ENCODE measurements at regions not wholly inside any gene's neighbourhood (a gene's known extent, or its start where the extent isn't known, plus 50 kb on each side); places are given as distances from the start of the nearest gene placed in this dataset.
A peak's percentile ranks its signal among the peaks of the same experiment; 100 is the strongest.

DNA sequence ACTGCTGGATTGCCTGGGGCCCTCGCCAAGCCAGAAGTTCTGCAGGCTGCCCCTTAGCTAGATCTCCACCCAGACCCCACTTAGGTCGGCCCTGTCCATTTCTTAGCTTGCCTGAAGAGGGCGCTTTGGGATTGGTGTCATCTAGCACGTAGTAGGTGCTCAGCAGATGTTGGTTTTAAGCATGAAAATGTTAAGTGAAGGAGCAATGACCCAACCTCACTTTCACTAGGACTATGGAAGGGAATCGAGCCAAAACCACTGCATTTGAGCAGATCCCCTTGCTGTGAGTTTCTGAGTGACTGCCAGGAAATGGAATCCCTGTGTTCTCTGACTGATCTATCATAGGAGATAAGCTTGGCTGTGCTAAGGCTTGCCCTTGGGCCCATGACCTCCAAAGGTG lies 131.7 kb upstream of the EEPD1 start:
- TF ChIP-seq ZNF274 (IDR thresholded peaks at IDR 0.05; ENCODE audit: low read depth, low read length) (no peak), SUZ12 (IDR thresholded peaks at IDR 0.05; ENCODE audit: extremely low read depth, insufficient read depth, insufficient read length) (no peak), YY1 (IDR thresholded peaks at IDR 0.05; ENCODE audit: insufficient read depth, insufficient read length) (no peak)
- H3K36me3 ChIP-seq (ENCODE audit: insufficient read depth, insufficient read length, low read length), result no peaks in the 10 kb centered on the region
- no peak overlapping the region for H3K9ac ChIP-seq (ENCODE audit: insufficient read length, low read depth)
- H3K27me3 ChIP-seq (ENCODE audit: insufficient read depth, insufficient read length), result peaks cover 2% of the 10 kb centered on the region
- peak; percentile 55 for DNase-seq (ENCODE audit: low read depth, low spot score)
- peaks cover 2% of the 10 kb centered on the region for H3K4me1 ChIP-seq (ENCODE audit: insufficient read depth, insufficient read length)
- H3K4me3 ChIP-seq (ENCODE audit: insufficient read length, low read depth), result no peak overlapping the region
- no peaks in the 10 kb centered on the region for H3K9me3 ChIP-seq (ENCODE audit: insufficient read depth, low read length)

DNA sequence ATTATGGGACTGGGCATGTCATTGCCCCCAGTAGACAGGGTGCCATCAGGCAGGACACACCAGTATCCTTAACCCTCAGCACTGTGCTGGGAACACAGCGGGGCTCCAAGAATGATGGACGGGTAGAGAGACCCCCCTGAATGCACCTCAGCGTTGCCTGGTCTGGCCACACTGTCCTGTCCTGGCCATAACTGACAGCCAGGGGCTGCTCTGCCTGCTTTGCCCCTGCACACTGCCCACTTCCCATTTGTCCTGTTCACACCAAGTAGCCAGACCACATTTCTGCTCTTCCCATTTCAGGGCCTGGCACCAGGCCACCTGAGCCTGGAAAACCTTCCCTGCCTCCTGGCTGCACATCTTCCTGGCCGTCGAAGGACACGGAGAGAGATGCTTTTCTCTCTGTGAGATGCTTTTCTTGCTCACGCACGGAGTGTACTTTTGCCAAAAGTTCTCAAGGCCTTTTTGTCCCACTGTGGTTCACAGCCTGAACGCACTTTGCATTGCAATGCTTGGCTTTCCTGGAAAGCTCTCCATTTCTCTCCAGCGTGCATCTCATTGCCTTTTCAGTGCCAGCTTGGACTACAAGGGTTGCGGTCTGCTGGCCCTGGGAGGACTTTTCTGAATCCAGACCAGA lies 131.0 kb upstream of the EEPD1 start:
- no peak for TF ChIP-seq ZNF274 (IDR thresholded peaks at IDR 0.05; ENCODE audit: low read depth, low read length)
- no peak for TF ChIP-seq SUZ12 (IDR thresholded peaks at IDR 0.05; ENCODE audit: extremely low read depth, insufficient read depth, insufficient read length)
- no peak for TF ChIP-seq YY1 (IDR thresholded peaks at IDR 0.05; ENCODE audit: insufficient read depth, insufficient read length)
- Histone ChIP-seq H3K4me1 (ENCODE audit: insufficient read depth, insufficient read length) (peaks cover 2% of the 10 kb centered on the region), H3K9me3 (ENCODE audit: insufficient read depth, low read length) (no peaks in the 10 kb centered on the region), H3K27me3 (ENCODE audit: insufficient read depth, insufficient read length) (peaks cover 2% of the 10 kb centered on the region), H3K4me3 (ENCODE audit: insufficient read length, low read depth) (no peak overlapping the region), H3K9ac (ENCODE audit: insufficient read length, low read depth) (no peak overlapping the region), H3K36me3 (ENCODE audit: insufficient read depth, insufficient read length, low read length) (no peaks in the 10 kb centered on the region)
- DNase-seq (ENCODE audit: low read depth, low spot score), result no peak

DNA sequence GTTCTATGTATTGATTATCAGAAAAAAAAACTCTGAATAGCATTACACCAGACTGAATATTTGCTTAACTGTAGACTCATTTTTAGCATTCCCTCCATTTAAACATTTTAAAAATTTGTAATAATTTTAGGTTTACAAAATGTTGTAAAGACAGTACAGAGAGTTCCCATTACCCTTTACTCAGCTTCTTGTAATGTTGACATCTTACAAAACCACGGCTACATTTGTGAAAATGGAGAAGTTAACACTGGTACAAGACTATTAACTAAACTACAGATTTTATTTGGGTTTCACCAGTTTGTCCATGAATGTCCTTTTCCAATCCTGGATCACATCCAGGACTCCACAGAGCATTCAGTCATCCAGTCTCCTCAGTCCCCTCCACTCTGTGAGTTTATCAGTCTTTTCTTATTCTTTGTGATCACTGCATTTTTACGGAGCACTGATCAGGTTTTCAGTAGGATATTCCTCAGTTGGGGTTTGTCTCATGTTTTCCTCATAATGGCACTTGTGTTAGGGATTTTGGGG lies 130.0 kb upstream of the EEPD1 start:
- Histone ChIP-seq H3K9me3 (ENCODE audit: insufficient read depth, low read length) (no peaks in the 10 kb centered on the region), H3K36me3 (ENCODE audit: insufficient read depth, insufficient read length, low read length) (no peaks in the 10 kb centered on the region), H3K27me3 (ENCODE audit: insufficient read depth, insufficient read length) (peaks cover 2% of the 10 kb centered on the region), H3K9ac (ENCODE audit: insufficient read length, low read depth) (no peak overlapping the region), H3K4me1 (ENCODE audit: insufficient read depth, insufficient read length) (peaks cover 2% of the 10 kb centered on the region), H3K4me3 (ENCODE audit: insufficient read length, low read depth) (no peak overlapping the region)
- no peak for DNase-seq (ENCODE audit: low read depth, low spot score)
- TF ChIP-seq SUZ12 (IDR thresholded peaks at IDR 0.05; ENCODE audit: extremely low read depth, insufficient read depth, insufficient read length) (no peak), YY1 (IDR thresholded peaks at IDR 0.05; ENCODE audit: insufficient read depth, insufficient read length) (no peak), ZNF274 (IDR thresholded peaks at IDR 0.05; ENCODE audit: low read depth, low read length) (no peak)

DNA sequence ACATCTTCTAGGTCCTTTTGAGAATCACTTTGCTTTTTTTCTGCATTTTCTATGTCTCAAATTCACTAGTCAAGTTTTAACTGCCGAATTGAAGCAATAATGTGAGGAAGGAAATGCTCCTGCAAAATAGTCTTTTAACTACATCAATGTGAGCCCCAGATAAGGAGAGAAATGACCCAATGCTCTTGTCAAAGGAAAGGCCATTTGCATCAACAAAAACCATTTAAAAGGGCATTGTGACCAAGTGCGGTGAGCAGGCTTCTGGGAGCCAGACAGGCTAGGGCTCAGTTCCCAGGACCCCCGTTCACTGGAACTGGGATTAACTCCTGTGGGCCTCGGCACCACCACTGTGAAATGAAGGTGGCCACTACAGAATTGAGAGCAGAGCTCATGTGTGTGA lies 127.9 kb upstream of the EEPD1 start:
- Histone ChIP-seq H3K9me3 (ENCODE audit: insufficient read depth, low read length) (no peaks in the 10 kb centered on the region), H3K4me3 (ENCODE audit: insufficient read length, low read depth) (no peak overlapping the region), H3K9ac (ENCODE audit: insufficient read length, low read depth) (no peak overlapping the region), H3K27me3 (ENCODE audit: insufficient read depth, insufficient read length) (no peaks in the 10 kb centered on the region), H3K4me1 (ENCODE audit: insufficient read depth, insufficient read length) (peaks cover 6% of the 10 kb centered on the region), H3K36me3 (ENCODE audit: insufficient read depth, insufficient read length, low read length) (no peaks in the 10 kb centered on the region)
- no peak for DNase-seq (ENCODE audit: low read depth, low spot score)
- TF ChIP-seq YY1 (IDR thresholded peaks at IDR 0.05; ENCODE audit: insufficient read depth, insufficient read length) (no peak), ZNF274 (IDR thresholded peaks at IDR 0.05; ENCODE audit: low read depth, low read length) (no peak), SUZ12 (IDR thresholded peaks at IDR 0.05; ENCODE audit: extremely low read depth, insufficient read depth, insufficient read length) (no peak)

DNA sequence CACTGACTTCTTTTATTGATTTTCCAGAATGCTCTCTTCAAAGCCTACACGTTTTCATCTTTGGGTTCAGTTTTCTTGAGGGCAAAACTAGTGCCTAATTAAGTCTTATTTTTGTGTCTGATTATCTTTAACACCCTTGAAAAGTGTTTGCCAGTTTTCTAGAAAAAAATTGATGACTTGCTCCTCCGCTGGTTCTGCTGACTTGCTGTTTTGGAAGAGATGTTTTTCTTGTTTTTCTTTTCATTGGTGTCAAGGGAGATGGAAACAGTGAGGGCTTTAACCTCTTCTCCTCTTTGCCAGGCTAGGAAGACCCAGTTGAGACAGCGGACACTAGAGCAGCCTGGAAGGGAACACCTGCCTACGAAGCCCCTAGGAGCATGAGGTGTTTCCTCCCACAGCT lies 123.7 kb upstream of the EEPD1 start:
- no peaks in the 10 kb centered on the region for H3K9me3 ChIP-seq (ENCODE audit: insufficient read depth, low read length)
- TF ChIP-seq SUZ12 (IDR thresholded peaks at IDR 0.05; ENCODE audit: extremely low read depth, insufficient read depth, insufficient read length), result no peak
- TF ChIP-seq YY1 (IDR thresholded peaks at IDR 0.05; ENCODE audit: insufficient read depth, insufficient read length), result no peak
- no peak for TF ChIP-seq ZNF274 (IDR thresholded peaks at IDR 0.05; ENCODE audit: low read depth, low read length)
- no peaks in the 10 kb centered on the region for H3K36me3 ChIP-seq (ENCODE audit: insufficient read depth, insufficient read length, low read length)
- no peak overlapping the region for H3K9ac ChIP-seq (ENCODE audit: insufficient read length, low read depth)
- peaks cover 6% of the 10 kb centered on the region for H3K4me1 ChIP-seq (ENCODE audit: insufficient read depth, insufficient read length)
- H3K4me3 ChIP-seq (ENCODE audit: insufficient read length, low read depth), result no peak overlapping the region
- no peak for DNase-seq (ENCODE audit: low read depth, low spot score)
- H3K27me3 ChIP-seq (ENCODE audit: insufficient read depth, insufficient read length), result peaks cover 3% of the 10 kb centered on the region

DNA sequence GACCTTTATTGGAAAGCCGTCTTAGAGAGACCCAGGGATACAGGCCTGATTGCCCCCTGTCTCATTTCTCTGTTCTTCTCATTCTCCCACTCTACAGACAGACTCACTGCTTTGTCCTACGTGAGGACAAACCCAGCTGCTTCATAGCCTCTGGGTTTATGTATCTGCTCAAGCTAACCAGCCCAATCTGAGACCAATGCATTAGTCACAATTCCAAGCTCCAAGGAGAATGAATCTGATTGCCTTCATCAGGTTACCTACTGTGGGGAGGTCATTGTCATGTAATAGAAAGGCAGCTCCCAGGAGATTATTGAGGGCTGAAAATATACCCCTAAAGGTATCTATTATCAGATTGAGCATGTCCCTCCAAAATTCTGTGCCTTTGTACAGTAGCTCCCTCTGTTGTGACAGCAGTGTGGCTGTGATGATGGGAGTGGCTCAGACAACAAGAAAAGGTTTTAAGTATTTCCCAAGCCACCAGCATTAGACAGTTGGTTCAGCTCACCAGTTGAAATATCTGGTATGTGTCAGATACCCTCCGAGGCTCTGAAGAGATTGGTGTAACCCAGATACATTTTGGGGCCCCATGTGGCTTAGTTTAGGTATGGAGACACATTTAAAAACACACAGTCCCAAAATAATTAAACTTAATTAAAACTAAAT lies 123.1 kb upstream of the EEPD1 start:
- Histone ChIP-seq H3K4me1 (ENCODE audit: insufficient read depth, insufficient read length) (peaks cover 6% of the 10 kb centered on the region), H3K27me3 (ENCODE audit: insufficient read depth, insufficient read length) (peaks cover 3% of the 10 kb centered on the region), H3K4me3 (ENCODE audit: insufficient read length, low read depth) (no peak overlapping the region), H3K9me3 (ENCODE audit: insufficient read depth, low read length) (no peaks in the 10 kb centered on the region), H3K9ac (ENCODE audit: insufficient read length, low read depth) (no peak overlapping the region), H3K36me3 (ENCODE audit: insufficient read depth, insufficient read length, low read length) (no peaks in the 10 kb centered on the region)
- peak; percentile 23 for DNase-seq (ENCODE audit: low read depth, low spot score)
- TF ChIP-seq ZNF274 (IDR thresholded peaks at IDR 0.05; ENCODE audit: low read depth, low read length) (no peak), SUZ12 (IDR thresholded peaks at IDR 0.05; ENCODE audit: extremely low read depth, insufficient read depth, insufficient read length) (no peak), YY1 (IDR thresholded peaks at IDR 0.05; ENCODE audit: insufficient read depth, insufficient read length) (no peak)

DNA sequence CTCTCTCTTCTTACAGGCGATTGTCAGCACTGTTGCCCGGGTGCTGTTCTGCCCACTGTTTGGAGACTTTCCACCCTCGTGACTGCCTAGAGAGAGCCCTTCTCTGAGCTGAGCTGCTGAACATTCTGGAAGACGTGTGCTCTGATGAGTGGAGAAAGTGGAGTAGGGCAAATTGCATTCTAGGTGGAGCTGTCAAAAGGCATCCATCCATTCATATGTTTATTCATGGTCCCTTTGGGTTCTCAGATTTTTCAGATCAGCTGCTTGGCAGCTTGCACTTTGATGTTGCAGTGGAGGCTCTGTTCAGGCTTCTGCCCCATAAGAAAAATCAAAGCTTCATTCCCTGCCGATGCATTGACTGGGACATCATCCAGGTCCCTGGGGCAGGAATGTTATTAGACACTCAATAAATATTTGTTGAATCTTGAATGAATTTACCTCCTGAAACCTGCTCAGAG lies 120.7 kb upstream of the EEPD1 start:
- TF ChIP-seq YY1 (IDR thresholded peaks at IDR 0.05; ENCODE audit: insufficient read depth, insufficient read length) (no peak), ZNF274 (IDR thresholded peaks at IDR 0.05; ENCODE audit: low read depth, low read length) (no peak), SUZ12 (IDR thresholded peaks at IDR 0.05; ENCODE audit: extremely low read depth, insufficient read depth, insufficient read length) (no peak)
- no peak for DNase-seq (ENCODE audit: low read depth, low spot score)
- no peaks in the 10 kb centered on the region for H3K36me3 ChIP-seq (ENCODE audit: insufficient read depth, insufficient read length, low read length)
- peaks cover 3% of the 10 kb centered on the region for H3K27me3 ChIP-seq (ENCODE audit: insufficient read depth, insufficient read length)
- no peaks in the 10 kb centered on the region for H3K9me3 ChIP-seq (ENCODE audit: insufficient read depth, low read length)
- H3K9ac ChIP-seq (ENCODE audit: insufficient read length, low read depth), result no peak overlapping the region
- no peak overlapping the region for H3K4me3 ChIP-seq (ENCODE audit: insufficient read length, low read depth)
- H3K4me1 ChIP-seq (ENCODE audit: insufficient read depth, insufficient read length), result peaks cover 4% of the 10 kb centered on the region
